SK-N-SH (cell line): ENCODE measurements at regions not wholly inside any gene's neighbourhood (a gene's known extent, or its start where the extent isn't known, plus 50 kb on each side); places are given as distances from the start of the nearest gene placed in this dataset.

Source experiments
- EP300 ChIP-seq, 2 experiments: IDR thresholded peaks; 2 replicates each; pipeline versions ENCODE4 v1.4.0 to v1.6.1; 2012; ENCODE audit warnings: borderline replicate concordance in 1 of 2, low read depth in 1 of 2, low read length in 1 of 2
- FOXM1 ChIP-seq: IDR thresholded peaks from 2 replicates; pipeline ENCODE4 v1.4.0; 2012; ENCODE audit warnings: low read depth, mild to moderate bottlenecking
- GATA2 ChIP-seq: sonication (generic); formaldehyde crosslinking; IDR thresholded peaks from 2 replicates; pipeline ENCODE4 v1.5.0; 2020; ENCODE audit warnings: mild to moderate bottlenecking, missing genetic modification reagents
- JUND ChIP-seq: IDR thresholded peaks from 2 replicates; pipeline ENCODE4 v1.4.0; 2012
- MXI1 ChIP-seq: IDR thresholded peaks from 2 replicates; pipeline ENCODE4 v1.6.1; 2012; ENCODE audit warnings: mild to moderate bottlenecking, low read depth, low read length, improper control_type of control experiment
- POLR2AphosphoS5 ChIP-seq: IDR thresholded peaks from 2 replicates; pipeline ENCODE4 v1.6.1; 2012; ENCODE audit warnings: low read depth, low read length
- RAD21 ChIP-seq: IDR thresholded peaks from 2 replicates; pipeline ENCODE4 v1.6.1; 2012; ENCODE audit warnings: mild to moderate bottlenecking, low read length
- SIN3A ChIP-seq: IDR thresholded peaks from 2 replicates; pipeline ENCODE4 v1.6.1; 2012; ENCODE audit warnings: low read depth, mild to moderate bottlenecking, low read length, moderate library complexity, borderline replicate concordance
- SMC3 ChIP-seq: IDR thresholded peaks from 2 replicates; pipeline ENCODE4 v1.6.1; 2012; ENCODE audit warnings: low read depth, low read length, improper control_type of control experiment
- TAF1 ChIP-seq: IDR thresholded peaks from 2 replicates; pipeline ENCODE4 v1.6.1; 2012; ENCODE audit warnings: low read depth, mild to moderate bottlenecking, low read length, moderate library complexity, borderline replicate concordance
- TCF12 ChIP-seq: IDR thresholded peaks from 2 replicates; pipeline ENCODE4 v1.4.0; 2012
- TF ChIP-seq, protein P1 (sequence below): fragments of 200-600 bp; sonication (generic); IDR thresholded peaks from 2 replicates; pipeline ENCODE4 v1.6.1; 2017; ENCODE audit warnings: antibody characterized with exemption, mild to moderate bottlenecking, moderate library complexity
- TF ChIP-seq, protein P2 (sequence below): IDR thresholded peaks from 2 replicates; pipeline ENCODE4 v1.4.0; 2012; ENCODE audit warnings: low read depth
- TF ChIP-seq, protein P3 (sequence below): IDR thresholded peaks from 2 replicates; pipeline ENCODE4 v1.6.1; 2012; ENCODE audit warnings: mild to moderate bottlenecking, low read depth, low read length, moderate library complexity

DNA sequence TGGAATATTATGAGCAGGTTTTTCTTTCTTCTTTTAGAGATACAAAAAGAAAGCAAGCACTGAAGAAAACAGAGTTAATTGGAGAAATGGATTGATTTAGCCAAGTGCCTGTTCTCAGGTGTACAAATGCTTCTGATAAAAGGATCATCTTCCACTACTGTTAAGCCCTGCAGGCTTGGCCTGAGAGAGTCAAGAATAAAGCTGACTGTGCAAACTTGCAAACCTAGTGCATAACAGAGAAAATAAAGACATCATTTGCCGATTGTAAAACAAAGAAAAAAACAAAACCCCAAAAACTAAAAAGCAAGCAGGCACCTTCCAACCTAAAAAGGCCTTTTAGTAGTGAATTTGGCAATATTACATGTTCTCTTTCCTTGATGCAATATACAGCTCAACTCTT is 78.0 kb upstream of the CCDC80 start:
- TF ChIP-seq, protein P1, sequence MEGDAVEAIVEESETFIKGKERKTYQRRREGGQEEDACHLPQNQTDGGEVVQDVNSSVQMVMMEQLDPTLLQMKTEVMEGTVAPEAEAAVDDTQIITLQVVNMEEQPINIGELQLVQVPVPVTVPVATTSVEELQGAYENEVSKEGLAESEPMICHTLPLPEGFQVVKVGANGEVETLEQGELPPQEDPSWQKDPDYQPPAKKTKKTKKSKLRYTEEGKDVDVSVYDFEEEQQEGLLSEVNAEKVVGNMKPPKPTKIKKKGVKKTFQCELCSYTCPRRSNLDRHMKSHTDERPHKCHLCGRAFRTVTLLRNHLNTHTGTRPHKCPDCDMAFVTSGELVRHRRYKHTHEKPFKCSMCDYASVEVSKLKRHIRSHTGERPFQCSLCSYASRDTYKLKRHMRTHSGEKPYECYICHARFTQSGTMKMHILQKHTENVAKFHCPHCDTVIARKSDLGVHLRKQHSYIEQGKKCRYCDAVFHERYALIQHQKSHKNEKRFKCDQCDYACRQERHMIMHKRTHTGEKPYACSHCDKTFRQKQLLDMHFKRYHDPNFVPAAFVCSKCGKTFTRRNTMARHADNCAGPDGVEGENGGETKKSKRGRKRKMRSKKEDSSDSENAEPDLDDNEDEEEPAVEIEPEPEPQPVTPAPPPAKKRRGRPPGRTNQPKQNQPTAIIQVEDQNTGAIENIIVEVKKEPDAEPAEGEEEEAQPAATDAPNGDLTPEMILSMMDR = no peak
- TF ChIP-seq SMC3 (no peak), TCF12 (no peak), SIN3A (no peak), JUND (no peak), POLR2AphosphoS5 (no peak), MXI1 (no peak), EP300 (IDR thresholded peaks at IDR 0.05; ENCODE audit: borderline replicate concordance in 1 of 2, low read depth in 1 of 2, low read length in 1 of 2) (no peak), FOXM1 (no peak), RAD21 (no peak), TAF1 (no peak), GATA2 (CRISPR knock-in tag) (no peak)
- TF ChIP-seq, protein P2, sequence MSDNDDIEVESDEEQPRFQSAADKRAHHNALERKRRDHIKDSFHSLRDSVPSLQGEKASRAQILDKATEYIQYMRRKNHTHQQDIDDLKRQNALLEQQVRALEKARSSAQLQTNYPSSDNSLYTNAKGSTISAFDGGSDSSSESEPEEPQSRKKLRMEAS = no peak
- TF ChIP-seq, protein P3, sequence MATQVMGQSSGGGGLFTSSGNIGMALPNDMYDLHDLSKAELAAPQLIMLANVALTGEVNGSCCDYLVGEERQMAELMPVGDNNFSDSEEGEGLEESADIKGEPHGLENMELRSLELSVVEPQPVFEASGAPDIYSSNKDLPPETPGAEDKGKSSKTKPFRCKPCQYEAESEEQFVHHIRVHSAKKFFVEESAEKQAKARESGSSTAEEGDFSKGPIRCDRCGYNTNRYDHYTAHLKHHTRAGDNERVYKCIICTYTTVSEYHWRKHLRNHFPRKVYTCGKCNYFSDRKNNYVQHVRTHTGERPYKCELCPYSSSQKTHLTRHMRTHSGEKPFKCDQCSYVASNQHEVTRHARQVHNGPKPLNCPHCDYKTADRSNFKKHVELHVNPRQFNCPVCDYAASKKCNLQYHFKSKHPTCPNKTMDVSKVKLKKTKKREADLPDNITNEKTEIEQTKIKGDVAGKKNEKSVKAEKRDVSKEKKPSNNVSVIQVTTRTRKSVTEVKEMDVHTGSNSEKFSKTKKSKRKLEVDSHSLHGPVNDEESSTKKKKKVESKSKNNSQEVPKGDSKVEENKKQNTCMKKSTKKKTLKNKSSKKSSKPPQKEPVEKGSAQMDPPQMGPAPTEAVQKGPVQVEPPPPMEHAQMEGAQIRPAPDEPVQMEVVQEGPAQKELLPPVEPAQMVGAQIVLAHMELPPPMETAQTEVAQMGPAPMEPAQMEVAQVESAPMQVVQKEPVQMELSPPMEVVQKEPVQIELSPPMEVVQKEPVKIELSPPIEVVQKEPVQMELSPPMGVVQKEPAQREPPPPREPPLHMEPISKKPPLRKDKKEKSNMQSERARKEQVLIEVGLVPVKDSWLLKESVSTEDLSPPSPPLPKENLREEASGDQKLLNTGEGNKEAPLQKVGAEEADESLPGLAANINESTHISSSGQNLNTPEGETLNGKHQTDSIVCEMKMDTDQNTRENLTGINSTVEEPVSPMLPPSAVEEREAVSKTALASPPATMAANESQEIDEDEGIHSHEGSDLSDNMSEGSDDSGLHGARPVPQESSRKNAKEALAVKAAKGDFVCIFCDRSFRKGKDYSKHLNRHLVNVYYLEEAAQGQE = no peak
